ENCODE measurements at regions not wholly inside any gene's neighbourhood (a gene's known extent, or its start where the extent isn't known, plus 50 kb on each side); places are given as distances from the start of the nearest gene placed in this dataset.

- DNase-seq: no peak
- H3K9me3 ChIP-seq (ENCODE audit: control insufficient read depth in 2 of 3, insufficient read depth in 1 of 3, low read length in 3 of 3): no peaks in the 10 kb centered on the region
- no peak overlapping the region for H3K9ac ChIP-seq (ENCODE audit: low read length in 3 of 3)
- intact Hi-C loops (cut with DNase I): no loop called here
- no peak overlapping the region for H3K27ac ChIP-seq (ENCODE audit: low read depth in 2 of 2, low read length in 2 of 2)
- H3K4me3 ChIP-seq (ENCODE audit: low read length in 3 of 3): no peak overlapping the region
- H3K27me3 ChIP-seq (ENCODE audit: control insufficient read depth, insufficient read depth, low read length): no peaks in the 10 kb centered on the region
- H3K36me3 ChIP-seq (ENCODE audit: control insufficient read depth in 2 of 3, insufficient read depth in 3 of 3, low read length in 3 of 3): no peaks in the 10 kb centered on the region
- no peak for TF ChIP-seq CTCF (IDR thresholded peaks at IDR 0.05; ENCODE audit: borderline replicate concordance, extremely low read depth, insufficient read depth)
- no peak for FAIRE-seq
- H3K4me1 ChIP-seq (ENCODE audit: control insufficient read depth in 2 of 3, insufficient read depth in 2 of 3, low read depth in 1 of 3, low read length in 3 of 3): no peaks in the 10 kb centered on the region
These were observed 394.8 kb upstream of the IGFBP3 start for GRCh38 chr7:46315891-46316290.

- Histone ChIP-seq H3K36me3 (ENCODE audit: control insufficient read depth in 2 of 3, insufficient read depth in 3 of 3, low read length in 3 of 3) (no peaks in the 10 kb centered on the region), H3K4me3 (ENCODE audit: low read length in 3 of 3) (no peak overlapping the region), H3K9me3 (ENCODE audit: control insufficient read depth in 2 of 3, insufficient read depth in 1 of 3, low read length in 3 of 3) (peaks cover 0 to 7% (median 0%) of the 10 kb centered on the region in 3 donors), H3K27me3 (ENCODE audit: control insufficient read depth, insufficient read depth, low read length) (no peaks in the 10 kb centered on the region), H3K4me1 (ENCODE audit: control insufficient read depth in 2 of 3, insufficient read depth in 2 of 3, low read depth in 1 of 3, low read length in 3 of 3) (no peaks in the 10 kb centered on the region), H3K9ac (ENCODE audit: low read length in 3 of 3) (no peak overlapping the region), H3K27ac (ENCODE audit: low read depth in 2 of 2, low read length in 2 of 2) (no peak overlapping the region)
- no peak for TF ChIP-seq CTCF (IDR thresholded peaks at IDR 0.05; ENCODE audit: borderline replicate concordance, extremely low read depth, insufficient read depth)
- FAIRE-seq (no peak), DNase-seq (no peak)
- intact Hi-C loops (cut with DNase I): no loop called here
These were observed 380.6 kb upstream of the IGFBP3 start for GRCh38 chr7:46301677-46302076.

- Histone ChIP-seq H3K4me3 (ENCODE audit: low read length in 3 of 3) (no peak overlapping the region), H3K27me3 (ENCODE audit: control insufficient read depth, insufficient read depth, low read length) (no peaks in the 10 kb centered on the region)
These were observed 376.4 kb upstream of the IGFBP3 start for GRCh38 chr7:46297515-46297914.

More at GRCh38 chr7:46297515-46297914, 376.4 kb upstream of the IGFBP3 start:
- DNase-seq: no peak
- peaks cover 0 to 3% (median 0%) of the 10 kb centered on the region in 3 donors for H3K4me1 ChIP-seq (ENCODE audit: control insufficient read depth in 2 of 3, insufficient read depth in 2 of 3, low read depth in 1 of 3, low read length in 3 of 3)
- TF ChIP-seq CTCF (IDR thresholded peaks at IDR 0.05; ENCODE audit: borderline replicate concordance, extremely low read depth, insufficient read depth): no peak
- no peak for FAIRE-seq
- no peak overlapping the region for H3K27ac ChIP-seq (ENCODE audit: low read depth in 2 of 2, low read length in 2 of 2)
- intact Hi-C loops (cut with DNase I): no loop called here
- peaks cover 0 to 7% (median 0%) of the 10 kb centered on the region in 3 donors for H3K9me3 ChIP-seq (ENCODE audit: control insufficient read depth in 2 of 3, insufficient read depth in 1 of 3, low read length in 3 of 3)
- H3K36me3 ChIP-seq (ENCODE audit: control insufficient read depth in 2 of 3, insufficient read depth in 3 of 3, low read length in 3 of 3): no peaks in the 10 kb centered on the region
- H3K9ac ChIP-seq (ENCODE audit: low read length in 3 of 3): no peak overlapping the region
